SHP77 (cell line): ENCODE measurements at regions not wholly inside any gene's neighbourhood (a gene's known extent, or its start where the extent isn't known, plus 50 kb on each side); places are given as distances from the start of the nearest gene placed in this dataset.

Experiments used
- DNase-seq, 2 experiments: peaks; one replicate each; lab custom pipeline; 2025; lab: John Stamatoyannopoulos, UW

DNA sequence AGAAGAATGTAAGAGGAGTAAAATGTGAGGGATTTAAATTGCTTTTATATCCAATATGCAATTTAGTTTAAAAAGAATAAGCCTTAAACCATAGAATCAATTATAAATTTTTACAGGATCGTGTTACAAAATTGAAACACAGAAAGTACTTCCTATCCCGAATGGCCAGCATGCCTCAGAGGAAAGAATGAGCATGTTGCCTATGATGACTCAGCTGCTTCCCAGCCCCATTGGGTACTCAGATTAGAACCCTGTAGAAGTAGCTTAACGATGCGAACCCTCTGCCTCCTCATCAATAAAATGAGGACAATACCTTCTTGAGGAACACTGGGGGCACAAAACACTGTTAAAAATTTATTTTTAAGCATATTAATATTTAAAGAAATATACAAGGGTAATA, 113.4 kb upstream of the CDK1 start:
- DNase-seq = no peak

DNA sequence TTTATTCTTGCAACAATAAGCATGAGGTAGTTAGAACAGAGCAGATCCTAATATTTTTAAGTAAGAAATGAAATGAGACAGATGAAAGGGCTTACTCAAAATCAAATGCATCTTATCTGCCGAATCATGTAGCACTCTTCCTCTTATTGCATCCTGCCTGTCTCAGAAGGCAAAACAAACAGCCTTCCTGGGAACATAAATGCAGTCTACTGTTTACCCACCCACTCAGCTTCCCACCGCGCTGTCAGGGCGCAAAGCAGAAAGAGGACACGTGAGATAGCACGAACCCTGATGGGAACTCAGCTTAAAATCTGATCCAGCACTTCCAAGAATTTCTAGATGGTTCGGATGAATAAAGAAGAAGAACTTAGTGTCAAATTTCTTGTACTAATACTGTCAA, 114.4 kb upstream of the CDK1 start:
- DNase-seq = peak; percentile 28 to 45

DNA sequence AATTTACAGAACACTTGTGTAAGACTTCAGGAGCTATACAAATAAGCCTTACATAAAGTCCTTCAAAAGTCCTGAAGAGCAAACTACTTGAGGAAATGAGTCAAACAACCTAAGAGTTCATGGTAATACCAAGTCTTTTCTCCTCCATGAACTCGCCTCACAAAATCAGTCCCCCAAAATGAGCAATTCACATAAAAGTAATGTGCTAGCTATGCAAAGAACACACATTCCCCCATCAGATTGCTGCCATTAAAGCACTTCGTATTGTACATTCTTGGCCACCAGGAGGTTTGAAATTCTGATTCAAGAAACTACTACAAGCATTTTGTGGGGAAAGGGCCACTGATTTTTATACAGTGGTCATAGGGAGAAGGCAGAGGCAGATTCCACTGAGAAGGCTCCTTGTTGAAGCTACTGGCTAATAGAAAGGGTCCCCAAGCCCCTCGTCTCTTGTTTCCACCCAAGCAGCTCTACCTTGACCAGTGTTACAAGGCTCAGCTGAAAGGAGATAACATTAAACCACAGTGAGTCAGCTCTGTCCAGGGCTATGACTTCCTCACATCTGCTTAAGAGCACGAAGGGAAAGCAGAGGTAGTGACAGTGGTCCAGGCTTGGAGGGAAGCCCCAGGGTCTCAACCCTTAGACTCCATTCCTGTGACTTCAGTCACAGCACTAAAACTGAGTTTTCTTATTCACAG, 115.2 kb upstream of the CDK1 start:
- DNase-seq = no peak

DNA sequence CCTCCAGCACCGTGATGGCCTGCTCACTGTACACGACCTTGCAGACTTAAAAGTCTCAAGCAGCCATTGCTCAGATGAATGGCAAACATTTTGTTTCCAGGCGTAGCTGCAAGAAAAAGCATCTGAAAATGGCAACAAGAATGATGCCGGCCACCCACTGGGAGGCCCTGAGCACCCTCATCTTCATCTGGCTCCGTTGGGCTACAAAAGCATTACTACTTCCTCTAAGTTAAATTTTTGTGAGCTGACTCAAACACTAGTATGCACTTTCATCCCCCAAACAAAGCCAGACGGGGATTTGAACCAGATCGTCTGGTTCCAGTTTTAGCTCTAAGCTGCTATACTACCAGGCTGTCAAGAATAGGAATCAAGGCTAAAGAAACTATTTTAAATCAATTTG, 116.6 kb upstream of the CDK1 start:
- DNase-seq = no peak

DNA sequence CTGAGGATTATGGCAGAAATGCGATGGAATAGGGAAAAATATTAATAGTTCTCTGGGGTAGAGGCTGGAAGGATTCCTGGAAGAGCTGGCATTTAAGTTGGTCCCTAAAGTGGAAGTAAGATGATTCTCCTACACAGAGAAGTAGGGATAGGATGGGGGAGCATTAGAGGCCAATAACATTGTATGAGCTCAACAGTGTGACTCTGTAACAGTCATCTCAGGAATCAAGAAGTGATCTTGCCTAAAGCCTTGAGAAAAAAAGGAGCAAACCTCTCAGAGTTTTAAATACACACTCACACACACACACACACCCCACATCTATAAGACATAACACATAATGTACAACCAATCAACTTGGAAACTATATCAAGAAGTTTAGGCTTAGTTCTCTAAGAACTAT, 117.7 kb upstream of the CDK1 start:
- DNase-seq = no peak

DNA sequence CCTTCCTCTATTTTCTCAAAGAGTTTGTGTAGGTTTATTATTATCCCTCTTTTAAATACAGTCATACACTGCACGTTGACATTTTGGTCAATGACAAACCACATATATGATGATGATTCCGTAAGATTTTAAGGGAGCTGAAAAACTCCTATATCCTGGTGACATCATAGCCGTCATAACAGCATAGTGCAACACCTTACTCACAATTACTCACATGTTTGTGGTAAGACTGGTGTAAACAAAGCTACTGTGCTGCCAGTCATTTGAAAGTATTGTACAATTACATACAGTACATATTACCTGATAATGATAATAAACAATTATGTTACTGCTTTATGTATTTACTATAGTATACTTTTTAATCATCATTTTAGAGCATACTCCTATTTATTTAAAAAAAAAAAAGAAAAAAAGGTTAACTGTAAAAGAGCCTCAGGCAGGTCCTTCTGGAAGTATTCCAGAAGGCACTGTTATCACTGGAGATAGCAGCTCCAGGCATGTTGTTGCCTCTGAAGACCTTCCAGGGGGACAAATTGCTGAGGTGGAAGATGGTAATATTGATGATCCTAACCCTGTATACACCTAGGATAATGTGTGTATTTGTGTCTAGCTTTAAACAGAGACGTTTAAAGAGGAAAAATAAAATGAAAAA, 123.3 kb upstream of the CDK1 start:
- no peak for DNase-seq

DNA sequence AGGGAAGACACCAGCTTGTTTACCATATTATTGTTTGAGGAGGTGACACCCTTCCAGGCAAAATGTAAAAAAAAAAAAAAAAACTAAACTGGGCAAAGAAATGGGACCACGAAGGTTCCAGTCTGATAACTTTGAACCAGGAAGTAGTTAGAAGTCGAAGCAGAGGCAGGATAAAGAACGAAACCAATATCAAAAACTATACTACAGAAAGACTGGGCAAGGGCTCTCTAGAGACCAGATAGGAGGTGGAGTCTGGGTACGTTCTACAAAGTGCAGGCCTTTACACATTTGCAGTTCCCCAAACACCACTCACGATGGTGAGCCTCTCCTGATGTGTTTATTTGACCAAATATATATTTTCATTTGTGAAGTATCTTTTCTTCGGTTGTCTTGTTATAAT, 125.7 kb upstream of the CDK1 start:
- no peak for DNase-seq

DNA sequence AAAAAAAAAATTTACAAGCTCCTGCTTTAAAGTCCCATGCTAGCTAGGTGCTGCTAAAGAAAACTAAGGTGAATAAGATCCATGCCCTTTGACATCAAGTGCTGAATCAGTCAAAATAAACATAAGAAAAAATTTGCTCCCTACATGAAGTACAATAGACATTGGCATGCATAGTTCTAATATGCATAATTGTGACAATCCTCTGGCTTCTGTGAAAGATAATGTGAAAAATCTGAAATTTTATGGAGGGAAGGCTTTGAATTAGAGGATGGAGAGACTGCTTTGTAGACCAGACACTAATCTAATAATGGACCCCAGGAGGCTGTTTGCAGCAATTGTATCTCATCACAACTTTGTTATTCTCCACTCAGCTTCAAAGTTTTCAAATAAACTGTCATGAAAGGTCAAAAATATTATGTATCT, 127.9 kb upstream of the CDK1 start:
- no peak for DNase-seq

DNA sequence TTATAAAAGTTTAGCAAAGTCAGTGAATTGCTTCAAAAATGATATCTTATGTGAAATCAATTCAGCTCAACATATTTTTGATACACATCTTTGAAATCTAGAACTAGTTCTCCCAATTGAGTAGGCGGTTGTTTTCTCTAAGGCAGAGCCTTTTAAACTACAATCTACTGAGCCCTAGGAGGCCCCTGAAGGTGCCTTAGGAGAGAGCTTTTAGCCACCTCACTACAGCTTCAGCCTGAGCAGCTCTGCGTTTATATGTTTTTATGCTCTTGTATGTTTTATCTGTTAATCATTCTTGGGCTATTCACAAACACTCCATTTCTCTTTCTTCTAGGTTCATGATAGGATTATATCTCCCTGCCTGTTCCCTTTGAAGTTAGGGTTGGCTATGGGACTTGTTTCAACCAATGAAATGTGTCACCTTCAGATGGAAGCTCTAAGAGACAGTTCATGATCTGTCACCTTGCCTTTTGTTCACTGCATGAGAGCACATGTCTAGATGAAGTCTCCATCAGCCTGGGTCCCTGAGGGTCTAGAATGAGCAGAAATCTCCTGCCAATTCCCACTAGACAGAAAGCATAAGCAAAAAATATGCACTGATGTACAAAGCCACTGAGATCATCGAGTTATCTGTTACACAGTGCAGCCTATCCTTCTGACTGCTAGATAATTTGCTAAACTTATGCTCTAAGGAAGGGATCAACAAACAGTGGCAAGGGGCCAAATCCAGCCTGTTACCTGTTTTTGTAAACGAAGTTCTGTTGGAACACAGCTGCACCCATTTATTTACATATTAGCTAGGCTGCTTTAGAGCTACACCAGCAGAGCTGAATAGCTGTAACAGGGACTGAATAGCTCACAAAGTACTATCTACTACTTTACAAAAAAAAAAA, 128.5 kb upstream of the CDK1 start:
- DNase-seq = no peak

DNA sequence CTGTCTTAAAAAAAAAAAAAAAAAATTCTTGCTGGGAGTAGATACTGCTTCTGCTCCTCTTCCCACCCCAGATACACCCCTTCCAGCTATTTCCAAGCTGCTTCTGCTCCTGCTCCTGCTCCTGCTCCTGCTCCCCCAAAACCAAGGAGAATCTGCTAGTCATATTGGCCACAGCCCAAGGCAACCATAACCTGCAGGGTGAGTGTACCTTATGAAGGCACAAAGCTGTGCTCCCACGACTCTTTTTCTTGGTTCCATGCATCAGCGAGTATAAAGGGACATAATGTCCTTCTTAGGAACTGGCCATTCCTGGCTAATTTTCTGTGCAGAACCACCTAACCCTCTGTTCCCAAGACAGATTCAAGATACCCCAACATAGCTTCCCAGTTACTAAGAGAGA, 129.5 kb upstream of the CDK1 start:
- DNase-seq = no peak

DNA sequence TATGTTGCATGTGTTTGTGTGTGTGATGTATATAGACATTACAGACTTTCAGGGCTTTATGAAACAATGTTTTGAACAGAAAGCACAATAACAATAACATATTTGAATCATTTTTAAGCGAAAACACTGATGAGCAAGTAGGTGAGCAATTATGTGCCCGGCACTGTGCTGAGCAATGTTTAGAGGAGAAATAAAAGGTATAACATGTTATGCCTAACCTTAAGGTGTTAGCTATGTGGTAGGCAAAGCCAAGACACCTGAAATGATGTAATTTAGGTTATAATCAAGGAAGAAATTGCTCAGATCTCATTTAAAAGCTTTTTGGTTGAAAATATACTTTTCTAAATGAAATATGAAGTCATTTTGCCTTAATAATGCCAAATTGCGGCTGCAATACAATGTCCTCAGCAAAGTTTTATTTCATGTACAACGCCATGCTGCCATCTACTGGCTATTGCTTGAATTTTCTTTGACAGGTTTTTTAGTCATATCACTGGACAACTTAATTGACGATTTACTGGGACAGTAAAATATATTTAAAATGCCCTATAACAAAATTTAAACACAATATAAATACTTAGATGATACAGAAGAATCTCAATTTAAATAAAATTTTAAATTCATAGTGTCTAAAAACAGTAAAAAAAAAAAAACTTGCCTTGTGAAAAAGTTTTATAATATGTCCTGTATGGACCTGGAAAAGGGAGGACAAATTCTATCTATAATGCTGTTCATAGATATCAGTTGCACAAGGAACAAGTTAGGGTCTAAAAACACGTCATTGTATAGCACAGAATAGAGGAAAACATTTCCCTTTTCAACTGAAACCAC, 131.1 kb upstream of the CDK1 start:
- DNase-seq = no peak

DNA sequence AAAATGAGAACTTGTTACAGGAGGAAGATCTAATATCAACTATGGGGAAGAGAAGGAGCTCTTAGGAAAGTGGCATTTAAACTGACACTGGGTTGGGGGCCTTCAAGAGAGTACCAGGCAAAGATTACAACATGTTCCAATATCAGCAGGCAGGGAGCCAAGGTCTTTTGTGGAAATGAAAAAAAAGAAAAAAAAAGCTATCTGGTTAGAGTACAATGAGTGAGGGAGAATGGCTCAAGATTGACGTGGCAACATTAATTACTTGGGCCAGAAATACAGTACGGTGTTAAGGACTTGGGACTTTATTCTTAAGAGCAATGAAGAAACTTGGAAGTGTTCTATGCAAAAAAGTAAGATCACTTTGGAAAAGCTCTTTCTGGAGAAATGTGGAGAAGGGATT, 132.3 kb upstream of the CDK1 start:
- no peak for DNase-seq

DNA sequence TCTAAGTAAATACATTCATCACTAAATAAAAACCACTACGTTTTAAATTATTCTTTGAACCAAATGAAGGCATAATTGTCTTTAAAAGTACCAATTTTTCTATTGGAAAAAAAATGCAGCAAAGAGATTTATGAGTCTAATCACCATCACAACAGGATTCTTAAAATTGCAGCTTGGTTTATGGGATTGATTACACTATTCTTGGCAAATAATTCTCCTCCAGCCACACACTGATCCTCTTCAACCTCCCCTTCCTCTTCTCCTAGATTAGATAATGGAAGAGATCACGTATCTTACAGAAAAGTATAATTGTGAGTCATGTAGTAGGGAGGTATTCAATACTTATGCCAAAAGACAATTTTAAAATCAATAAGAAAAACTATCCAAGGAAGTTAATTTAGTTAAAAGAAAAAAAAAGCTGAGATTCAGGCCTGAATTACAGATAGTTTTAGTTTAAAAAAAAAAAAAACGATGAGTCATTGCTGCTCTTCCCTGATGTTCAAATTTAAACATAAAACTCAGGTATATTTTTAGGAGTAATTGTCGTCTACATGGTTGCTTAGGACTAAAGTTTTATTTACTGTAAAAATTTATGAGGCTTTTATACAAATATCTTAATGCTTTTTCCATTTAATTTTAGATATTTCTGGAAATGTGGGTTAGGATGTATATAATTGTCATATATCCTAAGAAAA, 133.7 kb upstream of the CDK1 start:
- no peak for DNase-seq

DNA sequence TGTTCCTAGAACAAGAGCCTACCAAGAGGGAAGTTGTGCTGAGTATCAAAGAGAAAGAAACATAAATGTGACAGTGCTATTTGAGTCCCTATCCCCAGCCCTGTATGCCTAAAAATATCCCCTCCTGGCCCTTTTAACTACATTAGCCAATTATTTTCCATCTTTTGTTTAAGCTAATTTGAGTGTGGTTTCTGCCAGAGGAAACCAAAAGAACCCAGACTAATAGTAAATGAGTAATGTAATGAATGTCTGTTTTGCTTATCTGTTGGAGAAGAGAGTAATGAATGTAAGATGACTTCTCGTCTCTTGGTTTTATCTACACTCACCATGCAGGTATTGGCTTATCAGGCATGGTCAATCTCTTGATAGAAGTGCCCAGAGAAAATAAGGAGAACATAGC, 134.4 kb upstream of the CDK1 start:
- no peak for DNase-seq

DNA sequence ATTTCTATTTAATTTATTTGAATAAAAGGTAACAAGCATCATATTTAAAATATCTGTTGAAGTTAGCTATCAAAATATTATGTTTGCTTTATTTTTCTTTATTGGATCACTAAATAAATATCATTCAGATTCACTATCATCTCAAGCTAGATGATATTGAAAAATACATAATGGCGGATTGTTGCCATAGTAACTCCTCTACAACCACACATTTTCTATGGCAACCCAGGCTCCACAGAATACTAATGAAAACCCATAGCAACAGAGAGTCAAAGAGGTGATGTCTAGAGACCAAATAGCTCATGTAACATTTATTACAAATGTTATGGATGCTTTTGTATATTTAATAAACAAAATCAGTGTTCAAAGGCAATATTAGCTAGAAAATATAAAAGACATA, 148.9 kb upstream of the CDK1 start:
- DNase-seq = no peak

DNA sequence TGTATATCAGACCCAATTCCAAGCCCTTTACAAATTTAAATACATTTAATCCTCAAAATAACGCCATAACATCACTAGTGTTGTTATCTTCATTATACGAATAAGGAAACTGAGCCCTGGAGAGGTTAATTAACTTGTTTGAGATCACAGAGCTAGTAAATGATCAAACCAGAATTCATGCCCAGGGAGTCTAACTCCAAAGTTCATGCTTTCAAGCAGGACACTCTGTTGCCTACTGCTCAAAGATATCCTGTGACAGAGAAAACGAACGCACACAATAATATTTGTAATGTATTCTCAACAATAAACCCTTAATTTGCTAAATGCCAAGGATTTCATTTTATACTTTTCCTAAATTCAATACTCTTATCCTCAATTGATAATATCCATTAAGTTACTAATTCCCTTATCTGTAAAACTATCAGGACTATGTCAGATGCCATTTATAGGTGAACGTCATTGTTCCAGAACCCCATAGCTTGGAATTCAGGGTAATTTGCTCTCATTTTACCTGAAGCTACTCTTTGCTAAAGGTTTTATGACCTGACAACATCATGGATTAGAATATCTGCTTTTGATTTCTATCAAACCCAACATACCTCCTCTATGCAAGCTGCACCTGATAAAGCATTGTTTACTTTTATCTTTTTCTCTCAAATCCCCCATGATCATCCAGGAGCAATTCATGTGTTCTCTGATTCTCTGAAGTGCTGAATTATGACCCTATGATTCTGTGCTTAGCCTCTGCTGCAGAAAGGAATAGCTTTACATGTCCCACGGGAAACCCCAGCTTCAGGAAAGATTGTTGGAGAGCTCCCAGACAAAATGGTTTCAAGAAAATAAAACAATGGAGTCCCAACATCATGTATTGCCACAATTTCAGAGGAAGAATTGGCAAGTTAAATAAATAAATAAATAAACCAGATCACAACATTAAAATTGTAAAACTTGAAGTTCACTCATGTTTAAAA, 150.2 kb upstream of the CDK1 start:
- DNase-seq = no peak

DNA sequence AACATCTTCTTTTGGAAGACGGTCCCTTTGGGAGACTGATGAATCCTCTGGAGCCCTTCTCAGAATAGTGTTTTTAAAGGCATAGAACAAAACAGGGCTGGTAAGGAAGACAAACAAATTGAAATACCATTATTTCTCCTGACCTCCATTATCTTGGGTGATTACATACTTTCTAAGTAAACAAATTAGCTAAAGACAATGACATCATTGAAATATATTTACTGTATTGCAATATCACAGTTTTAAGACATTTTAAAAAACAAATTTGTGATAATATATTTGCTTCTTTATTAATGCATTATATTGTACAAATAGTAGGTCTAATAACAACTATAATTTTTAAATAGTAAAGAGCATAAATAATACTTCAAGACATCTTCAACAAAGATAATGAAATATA, 152.2 kb upstream of the CDK1 start:
- no peak for DNase-seq

DNA sequence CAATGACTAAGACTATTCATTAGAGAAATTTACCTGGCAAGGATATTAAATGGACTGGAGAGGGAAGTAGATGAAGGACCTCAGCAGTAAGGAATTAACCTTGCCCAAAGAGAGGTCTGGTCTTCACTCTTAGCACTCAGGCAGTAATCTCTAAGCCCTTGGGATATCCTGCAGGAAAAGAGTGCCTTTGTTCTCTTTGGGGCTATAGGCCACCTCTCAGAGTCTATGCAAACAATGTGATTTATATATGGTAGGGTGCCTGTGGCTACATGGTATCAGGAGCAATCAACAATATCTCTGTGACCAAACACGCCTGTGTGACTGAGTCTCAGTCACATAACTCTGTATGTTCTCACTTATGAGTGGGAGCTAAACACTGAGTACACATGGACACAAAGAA, 154.7 kb upstream of the CDK1 start:
- no peak for DNase-seq

DNA sequence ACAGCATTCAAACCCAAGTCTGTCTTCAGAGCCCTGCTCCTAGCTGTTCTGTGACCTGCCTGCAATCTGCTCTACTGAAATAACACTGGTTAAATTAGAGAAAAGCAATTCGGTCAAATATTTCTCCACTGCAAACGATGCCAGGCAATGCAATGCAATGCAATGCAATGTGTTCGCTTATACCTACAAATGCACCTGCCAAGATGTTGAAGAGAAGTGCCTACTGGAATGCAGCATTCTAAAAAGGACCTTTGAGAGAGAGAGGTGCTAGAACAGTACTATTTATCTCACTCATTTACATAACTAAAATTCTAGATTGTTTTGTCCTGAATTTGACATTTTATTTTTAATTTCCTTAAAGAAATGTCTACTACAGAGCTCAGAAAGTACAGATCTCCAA, 157.3 kb upstream of the CDK1 start:
- no peak for DNase-seq

DNA sequence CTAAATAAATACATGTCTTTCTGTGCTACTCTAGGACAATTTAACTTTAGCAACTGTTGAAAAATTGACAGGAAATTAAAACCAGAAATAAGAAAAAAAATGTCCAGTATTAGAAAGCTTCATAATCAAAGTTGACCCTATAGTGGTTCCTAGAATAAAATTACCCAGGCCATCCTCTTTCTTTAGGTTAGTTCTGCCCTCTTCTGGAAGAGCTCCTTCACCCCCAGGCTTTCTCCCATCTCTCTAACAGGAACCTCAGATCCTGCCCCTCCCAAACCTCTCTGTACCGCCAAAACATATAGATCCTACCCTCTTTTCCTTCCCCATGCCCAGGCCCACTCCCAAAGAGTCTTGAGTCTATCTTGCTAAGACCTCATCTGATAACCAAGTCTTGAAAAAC, 159.4 kb upstream of the CDK1 start:
- DNase-seq = no peak
